SHP77 (cell line): ENCODE measurements at regions not wholly inside any gene's neighbourhood (a gene's known extent, or its start where the extent isn't known, plus 50 kb on each side); places are given as distances from the start of the nearest gene placed in this dataset.
"Not testable (repeated sequence)": the region's sequence is repeated elsewhere in the genome, so short reads cannot be mapped to it uniquely, and the experiment has no call there.

Experiments used
- DNase-seq, 2 experiments: peaks; one replicate each; lab custom pipeline; 2025; lab: John Stamatoyannopoulos, UW

GRCh38 chr13:87538366-87539052, 132.7 kb upstream of the SLITRK5 start:
- DNase-seq = no peak

- no peak for DNase-seq
Measured at GRCh38 chr13:87553142-87553541, 118.0 kb upstream of the SLITRK5 start.

- DNase-seq = no peak
Measured at GRCh38 chr13:87554045-87554444, 117.1 kb upstream of the SLITRK5 start.

GRCh38 chr13:87557788-87558187, 113.4 kb upstream of the SLITRK5 start:
- DNase-seq = no peak

GRCh38 chr13:87561580-87561979, 109.6 kb upstream of the SLITRK5 start:
- not testable (repeated sequence) for DNase-seq

GRCh38 chr13:87570669-87571068, 100.5 kb upstream of the SLITRK5 start:
- no peak for DNase-seq

- DNase-seq = no peak
Measured at GRCh38 chr13:87582399-87582798, 88.8 kb upstream of the SLITRK5 start.

GRCh38 chr13:87590518-87590917, 80.7 kb upstream of the SLITRK5 start:
- DNase-seq = no peak

GRCh38 chr13:87604437-87604836, 66.7 kb upstream of the SLITRK5 start:
- DNase-seq = not testable (repeated sequence)

- no peak for DNase-seq
Measured at GRCh38 chr13:87607266-87607665, 63.9 kb upstream of the SLITRK5 start.

- DNase-seq = no peak
Measured at GRCh38 chr13:87614276-87614675, 56.9 kb upstream of the SLITRK5 start.
